Islet of Langerhans (tissue), 1 donor: ENCODE measurements at regions not wholly inside any gene's neighbourhood (a gene's known extent, or its start where the extent isn't known, plus 50 kb on each side); places are given as distances from the start of the nearest gene placed in this dataset.
A peak's percentile ranks its signal among the peaks of the same experiment; 100 is the strongest.
"Not testable (repeated sequence)": the region's sequence is repeated elsewhere in the genome, so short reads cannot be mapped to it uniquely, and the experiment has no call there.

ENCODE experiments used
- FAIRE-seq: peaks from one replicate; lab custom pipeline; 2011; peaks lifted over from hg19 to GRCh38; lab: Jason Lieb, UNC

GRCh38 chr4:59727745-59728144 lies 1472.4 kb upstream of the ADGRL3 start:
- peak; percentile 60 for FAIRE-seq

GRCh38 chr4:59728496-59728895 lies 1471.6 kb upstream of the ADGRL3 start:
- no peak for FAIRE-seq

GRCh38 chr4:59729321-59729720 lies 1470.8 kb upstream of the ADGRL3 start:
- FAIRE-seq = no peak

- FAIRE-seq = no peak
Measured at GRCh38 chr4:59748433-59748832, 1451.7 kb upstream of the ADGRL3 start.

GRCh38 chr4:59759082-59759825 lies 1440.9 kb upstream of the ADGRL3 start:
- FAIRE-seq = no peak

GRCh38 chr4:59762344-59762743 lies 1437.8 kb upstream of the ADGRL3 start:
- FAIRE-seq = no peak

- FAIRE-seq = no peak
Measured at GRCh38 chr4:59770601-59771264, 1429.4 kb upstream of the ADGRL3 start.

GRCh38 chr4:59772641-59773139 lies 1427.4 kb upstream of the ADGRL3 start:
- no peak for FAIRE-seq

- not testable (repeated sequence) for FAIRE-seq
Measured at GRCh38 chr4:59780271-59780670, 1419.9 kb upstream of the ADGRL3 start.

GRCh38 chr4:59805176-59805575 lies 1395.0 kb upstream of the ADGRL3 start:
- no peak for FAIRE-seq

GRCh38 chr4:59814402-59815010 lies 1385.6 kb upstream of the ADGRL3 start:
- no peak for FAIRE-seq

- FAIRE-seq = no peak
Measured at GRCh38 chr4:59818656-59819055, 1381.5 kb upstream of the ADGRL3 start.

GRCh38 chr4:59823311-59823710 lies 1376.8 kb upstream of the ADGRL3 start:
- FAIRE-seq = no peak

GRCh38 chr4:59825104-59825503 lies 1375.0 kb upstream of the ADGRL3 start:
- FAIRE-seq = no peak

GRCh38 chr4:59831746-59832145 lies 1368.4 kb upstream of the ADGRL3 start:
- FAIRE-seq = no peak

- FAIRE-seq = no peak
Measured at GRCh38 chr4:59834943-59835342, 1365.2 kb upstream of the ADGRL3 start.

- FAIRE-seq = no peak
Measured at GRCh38 chr4:59837751-59838150, 1362.4 kb upstream of the ADGRL3 start.

- no peak for FAIRE-seq
Measured at GRCh38 chr4:59838236-59838635, 1361.9 kb upstream of the ADGRL3 start.

- FAIRE-seq = no peak
Measured at GRCh38 chr4:59841698-59842097, 1358.4 kb upstream of the ADGRL3 start.

- no peak for FAIRE-seq
Measured at GRCh38 chr4:59848457-59848856, 1351.7 kb upstream of the ADGRL3 start.

- no peak for FAIRE-seq
Measured at GRCh38 chr4:59855630-59856352, 1344.3 kb upstream of the ADGRL3 start.

GRCh38 chr4:59869056-59869455 lies 1331.1 kb upstream of the ADGRL3 start:
- no peak for FAIRE-seq

GRCh38 chr4:59869559-59869958 lies 1330.6 kb upstream of the ADGRL3 start:
- no peak for FAIRE-seq
